GM12892 (cell line): ENCODE measurements at regions not wholly inside any gene's neighbourhood (a gene's known extent, or its start where the extent isn't known, plus 50 kb on each side); places are given as distances from the start of the nearest gene placed in this dataset.

ENCODE experiments used
- POLR2A ChIP-seq: IDR thresholded peaks from 2 replicates; pipeline ENCODE4 v1.6.1; 2011; ENCODE audit warnings: low read depth, low read length, control low read depth
- TAF1 ChIP-seq: IDR thresholded peaks from 2 replicates; pipeline ENCODE4 v1.6.1; 2011; ENCODE audit warnings: low read depth, mild to moderate bottlenecking, control low read depth, low read length, borderline replicate concordance

GRCh38 chr2:172242961-172243360 is 140.3 kb upstream of the DLX2 start:
- TF ChIP-seq POLR2A, result no peak
- TF ChIP-seq TAF1, result no peak
